ENCODE measurements at regions not wholly inside any gene's neighbourhood (a gene's known extent, or its start where the extent isn't known, plus 50 kb on each side); places are given as distances from the start of the nearest gene placed in this dataset.
"Not testable (repeated sequence)": the region's sequence is repeated elsewhere in the genome, so short reads cannot be mapped to it uniquely, and the experiment has no call there.

GRCh38 chr6:167686204-167686893, 140.4 kb upstream of the AFDN start:
- TF ChIP-seq, protein P1, sequence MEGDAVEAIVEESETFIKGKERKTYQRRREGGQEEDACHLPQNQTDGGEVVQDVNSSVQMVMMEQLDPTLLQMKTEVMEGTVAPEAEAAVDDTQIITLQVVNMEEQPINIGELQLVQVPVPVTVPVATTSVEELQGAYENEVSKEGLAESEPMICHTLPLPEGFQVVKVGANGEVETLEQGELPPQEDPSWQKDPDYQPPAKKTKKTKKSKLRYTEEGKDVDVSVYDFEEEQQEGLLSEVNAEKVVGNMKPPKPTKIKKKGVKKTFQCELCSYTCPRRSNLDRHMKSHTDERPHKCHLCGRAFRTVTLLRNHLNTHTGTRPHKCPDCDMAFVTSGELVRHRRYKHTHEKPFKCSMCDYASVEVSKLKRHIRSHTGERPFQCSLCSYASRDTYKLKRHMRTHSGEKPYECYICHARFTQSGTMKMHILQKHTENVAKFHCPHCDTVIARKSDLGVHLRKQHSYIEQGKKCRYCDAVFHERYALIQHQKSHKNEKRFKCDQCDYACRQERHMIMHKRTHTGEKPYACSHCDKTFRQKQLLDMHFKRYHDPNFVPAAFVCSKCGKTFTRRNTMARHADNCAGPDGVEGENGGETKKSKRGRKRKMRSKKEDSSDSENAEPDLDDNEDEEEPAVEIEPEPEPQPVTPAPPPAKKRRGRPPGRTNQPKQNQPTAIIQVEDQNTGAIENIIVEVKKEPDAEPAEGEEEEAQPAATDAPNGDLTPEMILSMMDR (IDR thresholded peaks at IDR 0.05), result no peak
- no peak for TF ChIP-seq POLR2A (IDR thresholded peaks at IDR 0.05)
- intact Hi-C loops (cut with DNase I; ENCODE audit: low total_unique reads), result no loop called here
- H3K4me3 ChIP-seq (ENCODE audit: low read depth, poor library complexity, severe bottlenecking), result no peak overlapping the region
- DNase-seq (ENCODE audit: low spot score in 2 of 2), result no peak
- 86 to 90% methylated on average over 7 of the region's 7 CpGs for WGBS, 2 donors

DNA sequence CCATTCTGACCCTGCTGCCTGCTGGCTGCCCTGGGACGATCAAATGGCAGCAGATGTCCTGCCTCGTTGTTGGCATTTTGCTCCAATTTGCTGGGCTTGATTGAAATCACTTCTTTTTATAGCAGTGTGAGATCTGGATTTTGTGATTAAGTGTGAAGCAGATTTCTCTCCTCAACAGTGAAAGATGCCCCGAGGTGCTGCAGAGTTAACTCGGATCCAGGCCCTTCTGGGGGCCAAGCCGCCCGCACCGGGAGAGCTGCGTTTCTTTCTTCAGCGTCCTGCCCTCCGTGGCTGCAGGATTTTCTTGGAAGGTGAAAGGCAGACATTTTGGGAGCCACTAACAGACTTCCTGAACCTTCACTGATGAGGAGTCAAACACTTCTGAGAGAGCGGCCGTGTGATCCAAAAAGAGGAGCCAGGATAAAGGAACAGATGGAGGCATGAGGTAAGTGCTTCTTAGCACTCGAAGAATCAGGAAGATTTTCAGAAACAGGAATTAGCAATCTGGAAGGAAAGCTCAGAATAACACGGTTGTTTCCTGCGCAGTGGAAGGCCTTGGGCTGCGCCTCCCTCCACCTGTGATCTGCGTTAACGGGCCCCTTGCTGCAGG, 139.5 kb upstream of the AFDN start:
- intact Hi-C loops (cut with DNase I; ENCODE audit: low total_unique reads), result no loop called here
- TF ChIP-seq, protein P1 (IDR thresholded peaks at IDR 0.05), result no peak
- TF ChIP-seq POLR2A (IDR thresholded peaks at IDR 0.05), result no peak
- WGBS, 2 donors, result 42 to 51% methylated on average over 18 of the region's 18 CpGs
- no peak overlapping the region for H3K4me3 ChIP-seq (ENCODE audit: low read depth, poor library complexity, severe bottlenecking)
- no peak for DNase-seq (ENCODE audit: low spot score in 2 of 2)

DNA sequence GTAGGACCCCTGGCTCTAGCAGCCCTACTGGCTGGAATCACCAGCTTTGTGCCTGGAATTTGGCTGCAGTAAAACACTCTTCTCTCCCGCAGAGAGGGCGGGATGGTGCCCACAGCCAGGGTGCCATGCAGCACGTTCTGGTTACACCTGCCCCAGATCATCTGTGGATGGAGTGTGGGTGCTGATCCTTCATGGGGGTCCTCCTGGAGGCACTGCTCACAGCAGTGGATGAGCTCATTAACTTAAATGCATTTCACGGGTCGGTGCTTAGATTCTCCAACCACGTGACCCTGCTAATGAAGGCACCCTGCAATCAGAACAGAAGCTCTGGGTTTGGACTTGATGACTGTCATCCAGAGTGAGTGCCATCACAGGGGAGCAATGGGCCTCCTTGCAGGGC, 138.6 kb upstream of the AFDN start:
- DNase-seq (ENCODE audit: low spot score in 2 of 2), result no peak
- no peak for TF ChIP-seq POLR2A (IDR thresholded peaks at IDR 0.05)
- TF ChIP-seq, protein P1 (IDR thresholded peaks at IDR 0.05), result no peak
- no peak overlapping the region for H3K4me3 ChIP-seq (ENCODE audit: low read depth, poor library complexity, severe bottlenecking)
- intact Hi-C loops (cut with DNase I; ENCODE audit: low total_unique reads), result no loop called here
- WGBS, 2 donors, result 80 to 84% methylated on average over 3 to 6 of the region's 6 CpGs

- no peak overlapping the region for H3K4me3 ChIP-seq (ENCODE audit: low read depth, poor library complexity, severe bottlenecking)
- no peak for DNase-seq (ENCODE audit: low spot score in 2 of 2)
- intact Hi-C loops (cut with DNase I; ENCODE audit: low total_unique reads), result no loop called here
- TF ChIP-seq, protein P1 (IDR thresholded peaks at IDR 0.05), result no peak
- no peak for TF ChIP-seq POLR2A (IDR thresholded peaks at IDR 0.05)
- 87 to 89% methylated on average over 4 to 5 of the region's 5 CpGs for WGBS, 2 donors
Observed at GRCh38 chr6:167689278-167689677, 137.4 kb upstream of the AFDN start.

DNA sequence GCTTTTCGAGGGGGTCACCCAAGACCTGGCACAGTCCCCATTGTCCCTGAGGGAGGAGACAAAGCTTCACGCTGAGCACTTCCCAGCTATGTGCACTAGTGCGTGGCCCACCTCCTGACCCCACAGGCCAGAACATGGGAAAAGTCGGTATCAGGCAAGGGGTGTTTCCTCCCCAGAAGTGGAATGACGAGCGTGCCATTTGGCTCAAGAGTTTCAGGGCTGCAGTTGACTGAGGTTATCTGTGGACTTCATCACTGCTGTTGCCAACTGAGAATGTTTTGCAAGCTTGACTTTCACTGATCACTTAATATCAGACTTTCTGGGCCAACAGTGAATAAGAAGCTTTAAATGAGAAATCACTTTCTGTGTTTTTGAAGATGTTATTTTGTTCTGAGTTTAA, 137.0 kb upstream of the AFDN start:
- TF ChIP-seq, protein P1 (IDR thresholded peaks at IDR 0.05), result no peak
- no peak overlapping the region for H3K4me3 ChIP-seq (ENCODE audit: low read depth, poor library complexity, severe bottlenecking)
- intact Hi-C loops (cut with DNase I; ENCODE audit: low total_unique reads), result no loop called here
- WGBS, 2 donors, result 68 to 76% methylated on average over 6 of the region's 6 CpGs
- no peak for DNase-seq (ENCODE audit: low spot score in 2 of 2)

GRCh38 chr6:167690167-167690922, 136.4 kb upstream of the AFDN start:
- DNase-seq (ENCODE audit: low spot score in 2 of 2); intact Hi-C loops (cut with DNase I; ENCODE audit: low total_unique reads); H3K4me3 ChIP-seq (ENCODE audit: low read depth, poor library complexity, severe bottlenecking): not testable (repeated sequence)
- 90 to 96% methylated on average over 14 of the region's 14 CpGs for WGBS, 2 donors

All from lower leg skin (tissue), 4 donors.